Activated CD8-positive, alpha-beta T cell treated with anti-CD3 and anti-CD28 coated beads for 36 hours (primary cell): ENCODE measurements at regions not wholly inside any gene's neighbourhood (a gene's known extent, or its start where the extent isn't known, plus 50 kb on each side); places are given as distances from the start of the nearest gene placed in this dataset.

Source experiments
- ATAC-seq: fragments of 200-7000 bp; cut with Tn5 transposase; one replicate; pipeline ENCODE4 v1.10.0; 2021; ENCODE audit warnings: mild to moderate bottlenecking, moderate library complexity
- CTCF ChIA-PET: fragments of 350-600 bp; sonication (Branson Sonifier 250); formaldehyde crosslinking; loops from one replicate; lab custom pipeline; 2021; ENCODE audit warnings: antibody characterized with exemption; lab: Charles Lee
- POLR2A ChIA-PET: fragments of 350-600 bp; sonication (Branson Sonifier 250); formaldehyde crosslinking; loops from one replicate; lab custom pipeline; 2021; ENCODE audit warnings: antibody characterized with exemption; lab: Charles Lee
- DNase-seq: peaks from one replicate; pipeline ENCODE4 v3.0.0-alpha.2; 2020
- H3K27ac Mint-ChIP-seq: one replicate; pipeline ENCODE4 v1.8.0; 2021; ENCODE audit warnings: mild to moderate bottlenecking, mixed read lengths
- H3K27me3 Mint-ChIP-seq: one replicate; pipeline ENCODE4 v1.8.0; 2021; ENCODE audit warnings: mixed read lengths
- H3K36me3 Mint-ChIP-seq: one replicate; pipeline ENCODE4 v1.8.0; 2021; ENCODE audit warnings: low read depth, mixed read lengths
- H3K4me1 Mint-ChIP-seq: one replicate; pipeline ENCODE4 v1.8.0; 2021; ENCODE audit warnings: low read depth, mixed read lengths
- H3K4me3 Mint-ChIP-seq: one replicate; pipeline ENCODE4 v1.8.0; 2021; ENCODE audit warnings: mild to moderate bottlenecking, moderate library complexity, mixed read lengths
- H3K9me3 Mint-ChIP-seq: one replicate; pipeline ENCODE4 v1.8.0; 2021; ENCODE audit warnings: mixed read lengths
- intact Hi-C: fragments of 100-400 bp; cut with micrococcal nuclease; formaldehyde crosslinking; loops from one replicate; pipeline ENCODE4 v1.10.0; 2022
- TF ChIP-seq, protein P1 (sequence below): fragments of 200-600 bp; IDR thresholded peaks from one replicate; pipeline ENCODE4 v1.8.0; 2022; ENCODE audit warnings: antibody characterized with exemption, mild to moderate bottlenecking

DNA sequence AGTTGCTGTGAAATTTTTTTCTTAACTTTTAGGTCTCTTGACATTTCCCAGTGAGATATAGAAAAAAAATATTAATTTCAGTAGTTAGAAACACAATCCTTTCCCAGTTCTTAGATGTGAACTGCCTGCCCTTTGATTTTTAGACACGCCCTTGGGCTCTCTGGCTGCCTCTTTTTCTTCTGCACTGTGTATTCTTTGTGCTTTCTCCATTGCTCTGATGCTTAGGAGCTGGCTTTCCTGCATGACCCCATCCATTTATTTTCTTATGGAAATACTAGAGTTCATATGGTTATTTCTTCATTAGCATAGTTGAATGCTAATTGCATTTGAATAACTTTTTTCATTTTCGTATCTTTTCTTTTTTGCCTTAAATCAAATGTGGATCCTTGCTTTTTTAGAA is 224.9 kb upstream of the SMIM31 start:
- intact Hi-C loops, result no loop called here
- ATAC-seq (no peak), DNase-seq (no peak)
- peaks cover 5% of the 10 kb centered on the region for H3K9me3 Mint-ChIP-seq
- H3K27me3 Mint-ChIP-seq, result no peaks in the 10 kb centered on the region
- CTCF ChIA-PET, result no interaction called here
- H3K27ac Mint-ChIP-seq, result no peak overlapping the region
- H3K36me3 Mint-ChIP-seq, result no peaks in the 10 kb centered on the region
- no peaks in the 10 kb centered on the region for H3K4me1 Mint-ChIP-seq
- H3K4me3 Mint-ChIP-seq, result no peak overlapping the region
- POLR2A ChIA-PET, result no interaction called here
- TF ChIP-seq, protein P1, sequence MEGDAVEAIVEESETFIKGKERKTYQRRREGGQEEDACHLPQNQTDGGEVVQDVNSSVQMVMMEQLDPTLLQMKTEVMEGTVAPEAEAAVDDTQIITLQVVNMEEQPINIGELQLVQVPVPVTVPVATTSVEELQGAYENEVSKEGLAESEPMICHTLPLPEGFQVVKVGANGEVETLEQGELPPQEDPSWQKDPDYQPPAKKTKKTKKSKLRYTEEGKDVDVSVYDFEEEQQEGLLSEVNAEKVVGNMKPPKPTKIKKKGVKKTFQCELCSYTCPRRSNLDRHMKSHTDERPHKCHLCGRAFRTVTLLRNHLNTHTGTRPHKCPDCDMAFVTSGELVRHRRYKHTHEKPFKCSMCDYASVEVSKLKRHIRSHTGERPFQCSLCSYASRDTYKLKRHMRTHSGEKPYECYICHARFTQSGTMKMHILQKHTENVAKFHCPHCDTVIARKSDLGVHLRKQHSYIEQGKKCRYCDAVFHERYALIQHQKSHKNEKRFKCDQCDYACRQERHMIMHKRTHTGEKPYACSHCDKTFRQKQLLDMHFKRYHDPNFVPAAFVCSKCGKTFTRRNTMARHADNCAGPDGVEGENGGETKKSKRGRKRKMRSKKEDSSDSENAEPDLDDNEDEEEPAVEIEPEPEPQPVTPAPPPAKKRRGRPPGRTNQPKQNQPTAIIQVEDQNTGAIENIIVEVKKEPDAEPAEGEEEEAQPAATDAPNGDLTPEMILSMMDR, result no peak

DNA sequence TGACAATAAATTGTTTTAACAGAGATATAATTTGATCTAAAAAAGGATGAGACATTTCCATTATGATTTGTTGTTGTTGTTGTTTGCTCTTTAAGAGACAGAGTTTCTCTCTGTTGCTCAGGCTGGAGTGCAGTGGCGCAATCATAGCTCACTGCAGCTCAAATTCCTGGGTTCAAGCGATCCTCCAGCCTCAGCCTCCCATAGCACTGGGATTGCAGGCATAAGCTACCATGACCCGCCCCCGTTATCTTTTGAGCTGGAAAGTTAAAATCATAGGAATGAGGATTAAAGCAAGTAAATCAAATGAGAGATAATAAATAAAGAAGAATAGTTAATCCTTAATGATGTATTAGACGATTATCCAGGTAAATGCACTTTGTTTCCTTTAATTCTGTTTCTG is 224.4 kb upstream of the SMIM31 start:
- ChIA-PET CTCF (no interaction called here), POLR2A (no interaction called here)
- intact Hi-C loops, result no loop called here
- Mint-ChIP-seq H3K4me1 (no peaks in the 10 kb centered on the region), H3K4me3 (no peak overlapping the region), H3K27me3 (no peaks in the 10 kb centered on the region), H3K27ac (no peak overlapping the region), H3K36me3 (no peaks in the 10 kb centered on the region), H3K9me3 (peaks cover 5% of the 10 kb centered on the region)
- ATAC-seq, result no peak
- TF ChIP-seq, protein P1, result no peak
- no peak for DNase-seq

DNA sequence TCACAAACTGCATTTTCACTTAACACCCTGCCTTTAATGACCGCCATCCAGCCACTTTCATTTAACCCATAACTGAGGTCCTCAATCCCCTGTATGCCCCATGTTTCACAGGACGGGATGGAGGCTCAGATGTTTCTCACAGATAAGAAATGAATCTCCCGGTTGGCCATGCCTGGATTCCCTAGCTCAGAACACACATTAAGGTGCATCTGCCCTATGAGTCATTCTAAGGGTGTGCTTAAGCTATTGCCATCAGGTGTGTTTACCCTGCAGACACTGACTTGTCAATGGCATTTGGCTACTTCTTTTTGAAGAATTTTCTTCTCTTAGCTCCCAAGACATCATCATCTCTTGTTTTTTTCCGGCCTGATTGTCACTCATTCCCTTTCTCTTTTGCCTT is 222.6 kb upstream of the SMIM31 start:
- no peak overlapping the region for H3K27ac Mint-ChIP-seq

GRCh38 chr4:164536814-164537213 is 217.1 kb upstream of the SMIM31 start:
- H3K27me3 Mint-ChIP-seq, result no peaks in the 10 kb centered on the region
- no peak overlapping the region for H3K4me3 Mint-ChIP-seq
- ATAC-seq, result no peak
- no peak for DNase-seq
- POLR2A ChIA-PET, result no interaction called here
- H3K9me3 Mint-ChIP-seq, result peaks cover 7% of the 10 kb centered on the region
- no peaks in the 10 kb centered on the region for H3K4me1 Mint-ChIP-seq
- no peak overlapping the region for H3K27ac Mint-ChIP-seq
- CTCF ChIA-PET, result no interaction called here
- TF ChIP-seq, protein P1, result no peak
- intact Hi-C loops, result no loop called here
- H3K36me3 Mint-ChIP-seq, result no peaks in the 10 kb centered on the region

More for the DNA sequence above, 222.6 kb upstream of the SMIM31 start:
- ChIA-PET POLR2A (no interaction called here), CTCF (no interaction called here)
- intact Hi-C loops, result no loop called here
- H3K36me3 Mint-ChIP-seq, result no peaks in the 10 kb centered on the region
- TF ChIP-seq, protein P1, result no peak
- no peaks in the 10 kb centered on the region for H3K4me1 Mint-ChIP-seq
- no peak for ATAC-seq
- H3K9me3 Mint-ChIP-seq, result peaks cover 5% of the 10 kb centered on the region
- no peak overlapping the region for H3K4me3 Mint-ChIP-seq
- no peak for DNase-seq
- no peaks in the 10 kb centered on the region for H3K27me3 Mint-ChIP-seq

- ATAC-seq, result no peak
- TF ChIP-seq, protein P1, result no peak
- no peak overlapping the region for H3K4me3 Mint-ChIP-seq
Observed at GRCh38 chr4:164538097-164538496, 215.8 kb upstream of the SMIM31 start.

More at GRCh38 chr4:164538097-164538496, 215.8 kb upstream of the SMIM31 start:
- no peak overlapping the region for H3K27ac Mint-ChIP-seq
- no peak for DNase-seq
- no peaks in the 10 kb centered on the region for H3K4me1 Mint-ChIP-seq
- CTCF ChIA-PET, result no interaction called here
- intact Hi-C loops, result no loop called here
- no peaks in the 10 kb centered on the region for H3K36me3 Mint-ChIP-seq
- H3K9me3 Mint-ChIP-seq, result peaks cover 5% of the 10 kb centered on the region
- no peaks in the 10 kb centered on the region for H3K27me3 Mint-ChIP-seq
- POLR2A ChIA-PET, result no interaction called here
